Naive B cell (primary cell): ENCODE measurements at regions not wholly inside any gene's neighbourhood (a gene's known extent, or its start where the extent isn't known, plus 50 kb on each side); places are given as distances from the start of the nearest gene placed in this dataset.

ENCODE experiments used
- ATAC-seq, 2 donors: fragments of 150-1000 bp; cut with Tn5 transposase; 2 replicates each; pipeline ENCODE4 v1.10.0; 2021; ENCODE audit warnings: low read depth in 2 of 2, mild to moderate bottlenecking in 2 of 2, moderate library complexity in 2 of 2
- DNase-seq: peaks from one replicate; pipeline ENCODE4 v3.0.0; 2022
- H3K27ac Mint-ChIP-seq, 6 donors: one replicate each; pipeline ENCODE4 v1.8.0; 2020 to 2022; ENCODE audit warnings: mild to moderate bottlenecking in 6 of 6, mixed read lengths in 6 of 6, moderate library complexity in 5 of 6, inconsistent platforms in 2 of 6
- H3K27me3 Mint-ChIP-seq, 3 donors: one replicate each; pipeline ENCODE4 v1.8.0; 2021 to 2022; ENCODE audit warnings: mixed read lengths in 3 of 3, mild to moderate bottlenecking in 1 of 3
- H3K36me3 Mint-ChIP-seq, 2 donors: one replicate each; pipeline ENCODE4 v1.8.0; 2020 to 2022; ENCODE audit warnings: mixed read lengths in 2 of 2, inconsistent platforms in 1 of 2, mild to moderate bottlenecking in 1 of 2
- H3K4me1 Mint-ChIP-seq, 3 donors: one replicate each; pipeline ENCODE4 v1.8.0; 2020 to 2022; ENCODE audit warnings: mixed read lengths in 3 of 3, inconsistent platforms in 1 of 3, mild to moderate bottlenecking in 1 of 3, moderate library complexity in 1 of 3
- H3K4me3 Mint-ChIP-seq, 8 donors: one replicate each; pipeline ENCODE4 v1.8.0; 2020 to 2022; ENCODE audit warnings: mild to moderate bottlenecking in 8 of 8, mixed read lengths in 8 of 8, moderate library complexity in 8 of 8, inconsistent platforms in 2 of 8
- H3K9me3 Mint-ChIP-seq, 7 donors: one replicate each; pipeline ENCODE4 v1.8.0; 2020 to 2022; ENCODE audit warnings: mixed read lengths in 7 of 7, mild to moderate bottlenecking in 5 of 7, inconsistent platforms in 2 of 7, moderate library complexity in 1 of 7

DNA sequence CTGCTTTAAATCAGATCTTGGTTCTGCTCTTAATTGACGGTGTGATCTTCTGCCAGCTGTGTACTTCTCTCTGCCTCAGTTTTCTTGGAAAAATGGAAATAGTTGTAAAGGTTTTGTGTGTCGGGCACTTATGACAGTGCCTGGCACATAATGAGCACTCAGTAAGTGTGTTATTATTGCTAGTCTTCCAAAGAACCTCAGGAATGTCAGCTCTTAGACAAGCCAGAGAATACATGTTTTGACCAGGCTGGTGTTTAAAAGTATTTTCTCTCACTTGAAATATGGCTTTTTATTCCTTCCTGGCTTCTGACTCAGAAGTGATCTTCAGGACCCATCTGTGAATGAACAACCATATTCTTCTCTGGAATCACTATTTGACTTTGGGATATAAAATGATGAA is 304.1 kb downstream of the SNAPC1 start:
- Mint-ChIP-seq H3K36me3 (no peaks in the 10 kb centered on the region), H3K4me3 (no peak overlapping the region), H3K27ac (no peak overlapping the region), H3K4me1 (peaks cover 13 to 36% (median 26%) of the 10 kb centered on the region in 3 donors), H3K9me3 (no peaks in the 10 kb centered on the region), H3K27me3 (no peaks in the 10 kb centered on the region)
- no peak for ATAC-seq
- DNase-seq: no peak

- ATAC-seq: no peak
- H3K36me3 Mint-ChIP-seq: no peaks in the 10 kb centered on the region
- H3K27me3 Mint-ChIP-seq: no peaks in the 10 kb centered on the region
- no peak overlapping the region for H3K4me3 Mint-ChIP-seq
- no peak for DNase-seq
- H3K27ac Mint-ChIP-seq: no peak overlapping the region
- H3K9me3 Mint-ChIP-seq: no peaks in the 10 kb centered on the region
- H3K4me1 Mint-ChIP-seq: peaks cover 0 to 16% (median 8%) of the 10 kb centered on the region in 3 donors
These were observed 308.8 kb downstream of the SNAPC1 start for GRCh38 chr14:62071039-62071438.

DNA sequence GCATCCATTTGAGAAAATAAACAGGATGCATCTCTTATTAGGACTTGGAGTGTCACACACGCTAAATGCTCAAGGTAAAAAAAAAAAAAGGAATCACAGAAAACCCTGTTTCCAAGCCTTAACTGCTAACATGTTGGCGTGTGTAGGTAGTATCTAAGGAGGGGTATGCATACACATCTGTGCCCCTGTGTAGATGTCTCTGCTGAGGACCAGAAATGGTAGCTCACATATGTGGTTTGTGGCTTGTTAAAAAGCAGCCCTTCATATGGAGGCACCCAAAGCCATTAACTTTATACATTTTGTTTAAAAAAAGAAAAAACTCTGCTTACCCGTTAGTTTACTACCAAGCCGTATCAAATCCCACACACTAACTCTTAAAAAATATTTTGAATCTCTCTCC is 314.1 kb downstream of the SNAPC1 start:
- Mint-ChIP-seq H3K27ac (peak overlapping the region in 4 of 6 donors; percentile 93 to 98 (median 96)), H3K4me3 (peak overlapping the region in 1 of 8 donors; percentile 70), H3K9me3 (no peaks in the 10 kb centered on the region), H3K36me3 (no peaks in the 10 kb centered on the region), H3K27me3 (no peaks in the 10 kb centered on the region), H3K4me1 (peaks cover 48 to 58% (median 58%) of the 10 kb centered on the region in 3 donors)
- ATAC-seq: no peak
- DNase-seq: no peak

DNA sequence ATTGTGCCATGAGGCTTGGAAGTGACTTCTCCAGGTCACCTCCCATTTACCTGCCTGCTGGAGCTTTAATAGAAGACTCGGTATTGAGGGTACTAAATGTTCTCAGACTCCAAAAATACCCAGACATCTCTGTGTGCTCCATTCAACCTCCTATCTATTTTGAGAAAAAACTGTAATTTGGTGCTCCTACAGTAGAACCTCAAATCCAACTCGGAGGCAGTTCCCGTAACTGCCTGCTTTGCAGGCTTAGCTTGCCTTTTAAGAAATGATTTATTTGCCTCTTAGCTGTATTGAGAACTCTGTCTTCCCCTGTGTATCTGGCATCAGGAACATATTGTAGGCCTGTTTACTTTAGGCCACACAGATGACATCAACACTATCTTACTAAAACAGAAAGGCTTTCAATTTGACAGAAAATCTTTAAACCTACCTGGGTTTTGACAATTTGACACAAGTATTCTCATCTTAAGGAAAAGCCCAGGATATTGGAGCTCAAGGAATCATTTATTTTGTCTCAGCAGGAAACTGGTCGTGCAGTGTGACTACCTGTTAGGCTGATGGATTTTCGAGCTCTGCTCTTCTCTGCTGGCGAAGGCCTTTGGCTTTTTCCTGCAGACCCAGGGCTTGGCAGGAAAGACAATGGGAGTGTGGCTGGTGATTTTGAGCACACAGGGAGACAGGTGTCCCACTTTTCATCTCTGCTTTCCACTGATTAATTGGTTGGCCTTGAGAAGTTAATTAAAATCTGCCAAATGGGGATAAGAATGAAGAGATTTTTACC is 314.8 kb downstream of the SNAPC1 start:
- peak overlapping the region; percentile 90 to 98 (median 94) for H3K27ac Mint-ChIP-seq
- peaks cover 0 to 2% (median 0%) of the 10 kb centered on the region in 7 donors for H3K9me3 Mint-ChIP-seq
- H3K4me3 Mint-ChIP-seq: peak overlapping the region; percentile 19 to 83 (median 68)
- no peaks in the 10 kb centered on the region for H3K27me3 Mint-ChIP-seq
- peaks cover 54 to 64% (median 64%) of the 10 kb centered on the region in 3 donors for H3K4me1 Mint-ChIP-seq
- DNase-seq (no peak), ATAC-seq (no peak)
- no peaks in the 10 kb centered on the region for H3K36me3 Mint-ChIP-seq

GRCh38 chr14:62077676-62078261 is 315.5 kb downstream of the SNAPC1 start:
- Mint-ChIP-seq H3K4me1 (peaks cover 62 to 72% (median 72%) of the 10 kb centered on the region in 3 donors), H3K36me3 (no peaks in the 10 kb centered on the region), H3K27me3 (no peaks in the 10 kb centered on the region), H3K4me3 (peak overlapping the region; percentile 44 to 83 (median 72)), H3K9me3 (peaks cover 0 to 2% (median 0%) of the 10 kb centered on the region in 7 donors), H3K27ac (peak overlapping the region; percentile 90 to 98 (median 94))
- ATAC-seq: peak; percentile 45 to 51
- peak; percentile 44 for DNase-seq

- no peaks in the 10 kb centered on the region for H3K36me3 Mint-ChIP-seq
- H3K4me1 Mint-ChIP-seq: peaks cover 67 to 80% (median 76%) of the 10 kb centered on the region in 3 donors
- DNase-seq: peak; percentile 52
- peak; percentile 55 to 67 for ATAC-seq
- peak overlapping the region; percentile 90 to 98 (median 94) for H3K27ac Mint-ChIP-seq
- H3K9me3 Mint-ChIP-seq: peaks cover 0 to 2% (median 0%) of the 10 kb centered on the region in 7 donors
- no peaks in the 10 kb centered on the region for H3K27me3 Mint-ChIP-seq
- H3K4me3 Mint-ChIP-seq: peak overlapping the region; percentile 44 to 83 (median 72)
These were observed 316.8 kb downstream of the SNAPC1 start for GRCh38 chr14:62079038-62079437.

- H3K27me3 Mint-ChIP-seq: no peaks in the 10 kb centered on the region
- peaks cover 0 to 9% of the 10 kb centered on the region in 2 donors for H3K36me3 Mint-ChIP-seq
- H3K9me3 Mint-ChIP-seq: peaks cover 0 to 11% (median 4%) of the 10 kb centered on the region in 7 donors
- ATAC-seq (peak; percentile 84 to 87), DNase-seq (peak; percentile 74)
- peak overlapping the region; percentile 18 to 86 (median 72) for H3K4me3 Mint-ChIP-seq
- H3K4me1 Mint-ChIP-seq: peaks cover 70 to 86% (median 83%) of the 10 kb centered on the region in 3 donors
- peak overlapping the region; percentile 88 to 98 (median 94) for H3K27ac Mint-ChIP-seq
These were observed 318.9 kb downstream of the SNAPC1 start for GRCh38 chr14:62081012-62081612.

DNA sequence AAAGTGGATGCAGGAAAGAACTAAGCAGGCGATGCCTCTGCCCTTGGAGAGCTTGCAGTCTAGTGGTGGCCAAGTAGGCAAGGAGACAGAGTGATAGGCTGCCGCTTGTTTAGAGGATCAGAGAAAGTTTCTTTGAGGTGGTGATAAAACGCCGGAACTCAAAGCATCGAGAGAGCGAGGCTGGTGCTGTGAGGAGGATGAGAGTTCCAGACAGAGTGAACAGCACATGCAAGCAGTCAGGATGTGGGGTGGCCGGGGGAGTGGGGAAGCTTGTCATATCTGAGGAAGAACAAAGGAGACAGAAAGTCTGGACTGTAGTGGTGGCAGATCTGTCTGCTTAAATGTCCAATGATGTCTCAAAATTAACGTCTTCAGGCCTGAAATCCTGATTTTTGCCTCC is 319.7 kb downstream of the SNAPC1 start:
- H3K27me3 Mint-ChIP-seq: no peaks in the 10 kb centered on the region
- no peak for ATAC-seq
- peak; percentile 7 for DNase-seq
- peak overlapping the region in 6 of 8 donors; percentile 33 to 86 (median 70) for H3K4me3 Mint-ChIP-seq
- peaks cover 65 to 78% (median 74%) of the 10 kb centered on the region in 3 donors for H3K4me1 Mint-ChIP-seq
- H3K36me3 Mint-ChIP-seq: peaks cover 0 to 13% of the 10 kb centered on the region in 2 donors
- H3K9me3 Mint-ChIP-seq: peaks cover 0 to 11% (median 6%) of the 10 kb centered on the region in 7 donors
- H3K27ac Mint-ChIP-seq: peak overlapping the region; percentile 87 to 98 (median 92)

GRCh38 chr14:62082779-62083178 is 320.6 kb downstream of the SNAPC1 start:
- H3K9me3 Mint-ChIP-seq: peaks cover 0 to 11% (median 9%) of the 10 kb centered on the region in 7 donors
- DNase-seq (no peak), ATAC-seq (no peak)
- peaks cover 57 to 70% (median 66%) of the 10 kb centered on the region in 3 donors for H3K4me1 Mint-ChIP-seq
- peak overlapping the region; percentile 23 to 98 (median 76) for H3K27ac Mint-ChIP-seq
- H3K27me3 Mint-ChIP-seq: no peaks in the 10 kb centered on the region
- peak overlapping the region in 2 of 8 donors; percentile 6 to 83 for H3K4me3 Mint-ChIP-seq
- peaks cover 0 to 17% of the 10 kb centered on the region in 2 donors for H3K36me3 Mint-ChIP-seq

DNA sequence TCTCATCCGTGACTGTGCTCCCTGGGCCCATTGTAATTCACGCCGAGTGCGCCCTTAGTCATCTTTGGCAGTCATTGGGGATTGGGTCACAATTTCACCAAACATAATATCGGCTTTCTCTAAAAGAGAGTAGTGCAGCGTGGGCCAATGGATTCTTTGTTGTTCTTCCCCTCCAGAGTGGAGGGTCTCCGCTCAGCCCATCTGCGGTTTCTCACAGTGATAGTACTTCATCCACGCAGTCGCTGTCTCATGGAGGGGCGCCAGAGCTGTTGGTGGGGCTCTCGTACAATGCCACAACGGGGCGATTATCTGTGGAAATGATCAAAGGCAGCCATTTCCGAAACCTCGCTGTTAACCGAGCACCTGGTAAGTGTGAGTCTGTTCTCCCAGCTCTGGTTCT is 321.8 kb downstream of the SNAPC1 start:
- ATAC-seq (no peak), DNase-seq (no peak)
- no peaks in the 10 kb centered on the region for H3K27me3 Mint-ChIP-seq
- peaks cover 0 to 17% of the 10 kb centered on the region in 2 donors for H3K36me3 Mint-ChIP-seq
- peaks cover 45 to 57% (median 54%) of the 10 kb centered on the region in 3 donors for H3K4me1 Mint-ChIP-seq
- no peak overlapping the region for H3K4me3 Mint-ChIP-seq
- peaks cover 0 to 11% (median 9%) of the 10 kb centered on the region in 7 donors for H3K9me3 Mint-ChIP-seq
- no peak overlapping the region for H3K27ac Mint-ChIP-seq

GRCh38 chr14:62087191-62087590 is 325.0 kb downstream of the SNAPC1 start:
- no peak overlapping the region for H3K4me3 Mint-ChIP-seq
- peaks cover 0 to 5% (median 0%) of the 10 kb centered on the region in 3 donors for H3K27me3 Mint-ChIP-seq
- H3K36me3 Mint-ChIP-seq: peaks cover 0 to 30% of the 10 kb centered on the region in 2 donors

GRCh38 chr14:62093736-62094135 is 331.5 kb downstream of the SNAPC1 start:
- no peak overlapping the region for H3K4me3 Mint-ChIP-seq
- H3K27ac Mint-ChIP-seq: no peak overlapping the region
- peaks cover 6 to 14% (median 11%) of the 10 kb centered on the region in 3 donors for H3K4me1 Mint-ChIP-seq
- peaks cover 0 to 8% (median 0%) of the 10 kb centered on the region in 3 donors for H3K27me3 Mint-ChIP-seq
- ATAC-seq: no peak
- DNase-seq: no peak
- H3K9me3 Mint-ChIP-seq: peaks cover 0 to 18% (median 8%) of the 10 kb centered on the region in 7 donors
- peaks cover 0 to 13% of the 10 kb centered on the region in 2 donors for H3K36me3 Mint-ChIP-seq

More at GRCh38 chr14:62087191-62087590, 325.0 kb downstream of the SNAPC1 start:
- peaks cover 14 to 26% (median 22%) of the 10 kb centered on the region in 3 donors for H3K4me1 Mint-ChIP-seq
- DNase-seq (no peak), ATAC-seq (no peak)
- peaks cover 4 to 16% (median 14%) of the 10 kb centered on the region in 7 donors for H3K9me3 Mint-ChIP-seq
- no peak overlapping the region for H3K27ac Mint-ChIP-seq

GRCh38 chr14:62097072-62097471 is 334.9 kb downstream of the SNAPC1 start:
- Mint-ChIP-seq H3K27ac (no peak overlapping the region), H3K27me3 (peaks cover 0 to 7% (median 0%) of the 10 kb centered on the region in 3 donors), H3K4me3 (no peak overlapping the region), H3K4me1 (peaks cover 11 to 20% (median 18%) of the 10 kb centered on the region in 3 donors), H3K36me3 (no peaks in the 10 kb centered on the region), H3K9me3 (peaks cover 0 to 8% (median 3%) of the 10 kb centered on the region in 7 donors)
- DNase-seq: peak; percentile 14
- peak; percentile 50 to 72 for ATAC-seq
